T-helper 2 cell treated with Interferon-gamma antibody and Interleukin-4, amounts not matched to agents 100 ng/mL and 5 ng/mL, for 36 hours (primary cell): ENCODE measurements at regions not wholly inside any gene's neighbourhood (a gene's known extent, or its start where the extent isn't known, plus 50 kb on each side); places are given as distances from the start of the nearest gene placed in this dataset.
"Not testable (repeated sequence)": the region's sequence is repeated elsewhere in the genome, so short reads cannot be mapped to it uniquely, and the experiment has no call there.

Experiments used
- intact Hi-C: fragments of 100-400 bp; cut with micrococcal nuclease; formaldehyde crosslinking; loops from one replicate; pipeline ENCODE4 v1.15.1; 2023

DNA sequence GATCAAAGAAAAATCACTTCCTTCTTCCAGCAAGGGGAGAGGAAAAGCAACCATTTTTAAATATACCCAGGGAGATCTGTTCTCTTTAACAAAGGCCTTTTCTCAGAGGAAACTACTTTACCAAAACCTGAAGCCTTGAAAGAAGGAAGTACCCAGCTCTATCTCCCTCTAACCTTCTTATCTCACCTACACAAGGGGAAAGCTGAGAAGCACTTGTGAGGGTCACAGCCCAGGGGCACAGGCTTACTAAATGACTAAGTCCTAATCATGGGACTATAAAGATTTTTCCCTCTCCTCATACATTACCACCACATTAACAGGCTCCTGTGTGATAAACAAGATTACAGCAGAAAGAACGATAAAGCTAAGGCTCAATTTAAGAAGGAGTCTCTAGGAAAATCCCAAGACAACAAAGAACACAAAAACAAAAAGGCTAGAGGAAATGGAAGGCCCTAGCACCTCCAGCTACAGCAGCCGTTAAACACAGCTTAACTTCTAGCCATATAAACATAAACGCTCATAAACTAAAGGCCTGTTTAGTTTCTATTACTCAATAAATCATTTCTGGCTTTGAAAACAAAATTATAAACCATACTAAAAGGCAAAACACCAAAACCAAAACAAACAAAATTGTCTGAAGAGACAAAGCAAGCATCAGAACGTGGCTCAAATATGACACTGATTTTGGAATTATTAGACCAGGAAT lies 284.9 kb upstream of the ECI2 start:
- intact Hi-C loops = no loop called here

DNA sequence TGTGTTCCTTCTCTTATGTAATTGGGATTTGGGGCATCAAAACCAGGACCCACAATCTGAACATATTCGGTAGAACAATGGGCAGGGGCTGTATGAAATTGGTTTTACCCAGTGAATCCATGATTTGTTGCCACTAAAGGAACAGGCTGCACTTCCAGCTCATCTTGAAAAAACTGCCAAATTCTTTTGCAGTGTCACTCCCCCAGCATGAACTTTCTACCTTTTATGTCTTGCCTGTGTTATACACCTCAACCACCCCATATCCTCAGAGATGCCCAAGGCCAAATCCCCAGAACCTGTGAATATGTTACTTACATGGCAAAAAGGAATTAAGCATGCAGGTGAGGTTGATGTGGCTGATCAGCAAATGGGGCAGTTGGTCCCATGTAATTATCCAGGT lies 280.2 kb upstream of the ECI2 start:
- intact Hi-C loops = no loop called here

DNA sequence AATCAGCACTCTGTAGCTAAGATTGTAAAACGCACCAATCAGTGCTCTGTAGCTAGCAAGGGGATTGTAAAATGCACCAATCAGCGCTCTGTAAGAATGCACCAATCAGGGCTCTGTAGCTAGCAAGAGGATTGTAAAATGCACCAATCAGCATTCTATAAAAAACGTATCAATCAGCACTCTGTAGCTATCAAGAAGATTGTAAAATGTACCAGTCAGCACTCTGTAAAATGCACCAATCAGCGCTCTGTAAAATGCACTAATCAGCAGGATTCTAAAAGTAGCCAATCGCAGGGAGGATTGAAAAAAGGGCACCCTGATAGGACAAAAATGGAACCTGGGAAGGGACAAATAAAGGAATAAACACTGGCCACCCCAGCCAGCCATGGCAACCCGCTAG lies 278.7 kb upstream of the ECI2 start:
- intact Hi-C loops = not testable (repeated sequence)

DNA sequence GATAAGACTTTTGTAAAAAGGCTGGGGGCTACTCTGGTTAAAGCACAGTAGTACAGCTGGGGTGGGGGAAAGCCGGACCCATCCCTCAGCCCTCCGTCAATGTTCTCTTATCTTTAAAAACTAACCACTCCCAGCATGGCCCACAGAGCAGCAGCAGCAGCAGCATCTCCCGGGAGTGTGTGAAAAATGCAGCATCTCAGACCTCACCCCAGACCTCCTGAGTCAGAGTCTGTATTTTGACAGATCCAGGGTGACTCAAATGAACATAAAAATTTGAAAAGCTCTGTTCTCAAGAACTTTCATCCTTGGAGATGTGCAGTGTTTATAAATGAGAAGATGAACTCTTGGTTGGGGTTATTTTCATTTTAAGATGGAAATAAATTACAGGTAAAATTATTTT lies 277.7 kb upstream of the ECI2 start:
- intact Hi-C loops = no loop called here

DNA sequence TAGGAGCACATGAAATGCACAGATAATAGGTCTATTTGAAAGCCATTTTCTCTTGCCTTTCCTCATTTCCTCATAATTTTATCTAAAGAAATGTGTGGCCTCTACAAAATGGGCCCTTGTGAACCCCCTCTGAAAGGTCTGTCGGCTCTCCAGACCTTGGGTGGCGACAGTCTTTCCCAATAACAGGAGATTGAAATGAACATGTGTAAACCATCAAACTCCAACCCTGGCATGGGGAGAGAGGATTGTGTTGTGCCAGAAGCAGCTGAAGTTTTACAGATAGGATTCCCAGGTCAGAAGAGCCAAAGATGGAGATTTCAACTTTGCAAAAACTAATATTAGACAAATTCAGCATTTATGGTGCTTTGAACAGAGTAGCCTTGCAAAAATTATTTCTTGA lies 277.1 kb upstream of the ECI2 start:
- intact Hi-C loops = no loop called here

DNA sequence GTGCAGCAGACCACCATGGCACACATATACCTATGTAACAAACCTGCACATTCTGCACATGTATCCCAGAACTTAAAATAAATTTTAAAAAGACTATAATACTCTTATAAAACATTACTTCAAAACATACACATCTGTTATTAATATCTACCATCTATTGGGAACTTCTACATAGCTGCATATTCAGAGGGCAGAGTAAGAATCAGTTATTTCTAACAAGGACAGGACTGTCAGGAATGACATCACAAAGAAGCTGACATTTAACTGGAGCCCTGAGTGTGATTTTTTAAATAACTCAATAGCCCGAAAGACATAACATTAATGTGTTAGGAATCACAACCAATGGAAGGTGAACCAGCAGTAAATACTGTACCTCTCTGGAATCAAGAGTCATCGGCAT lies 276.7 kb upstream of the ECI2 start:
- intact Hi-C loops = no loop called here

DNA sequence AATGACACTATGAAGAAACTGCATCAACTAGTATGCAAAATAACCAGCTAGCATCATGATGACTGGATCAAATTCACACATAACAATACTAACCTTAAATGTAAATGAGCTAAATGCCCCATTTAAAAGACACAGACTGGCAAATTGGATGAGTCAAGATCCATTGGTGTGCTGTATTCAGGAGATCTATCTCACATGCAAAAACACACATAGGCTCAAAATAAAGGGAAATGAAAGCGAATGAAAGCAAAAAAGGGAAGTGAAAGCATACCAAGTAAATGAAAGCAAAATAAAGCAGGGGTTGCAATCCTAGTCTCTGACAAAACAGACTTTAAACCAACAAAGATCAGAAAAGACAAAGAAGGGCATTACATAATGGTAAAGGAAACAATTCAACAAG lies 272.3 kb upstream of the ECI2 start:
- intact Hi-C loops = not testable (repeated sequence)

DNA sequence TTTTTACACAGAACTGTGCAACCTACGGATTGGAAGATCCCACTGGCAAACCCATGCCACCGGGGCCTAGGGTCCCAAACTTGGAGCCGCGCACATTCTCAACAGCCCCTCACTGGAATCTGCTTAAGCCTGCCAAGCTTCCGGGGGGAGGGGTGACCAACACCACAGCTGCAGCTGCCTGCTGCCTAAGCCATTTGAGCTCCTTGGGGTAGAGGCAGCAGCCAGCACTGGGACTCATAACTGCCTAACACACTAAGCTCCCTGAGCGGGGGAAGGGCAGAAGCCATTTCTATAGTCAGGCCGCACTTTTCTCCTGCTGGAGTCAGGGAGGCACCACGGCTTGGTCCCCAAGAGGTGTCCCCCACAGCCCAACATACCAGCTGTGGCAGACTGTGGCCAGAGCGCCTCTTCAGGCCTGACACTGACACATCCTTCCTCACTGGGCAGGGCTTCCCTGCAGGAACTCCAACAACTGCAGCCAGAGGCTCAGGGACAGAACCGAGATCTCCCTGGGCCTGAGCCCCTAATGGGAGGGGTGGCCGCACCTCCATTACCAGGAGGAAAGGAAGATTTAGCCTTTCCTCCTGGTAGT lies 270.3 kb upstream of the ECI2 start:
- intact Hi-C loops = no loop called here

DNA sequence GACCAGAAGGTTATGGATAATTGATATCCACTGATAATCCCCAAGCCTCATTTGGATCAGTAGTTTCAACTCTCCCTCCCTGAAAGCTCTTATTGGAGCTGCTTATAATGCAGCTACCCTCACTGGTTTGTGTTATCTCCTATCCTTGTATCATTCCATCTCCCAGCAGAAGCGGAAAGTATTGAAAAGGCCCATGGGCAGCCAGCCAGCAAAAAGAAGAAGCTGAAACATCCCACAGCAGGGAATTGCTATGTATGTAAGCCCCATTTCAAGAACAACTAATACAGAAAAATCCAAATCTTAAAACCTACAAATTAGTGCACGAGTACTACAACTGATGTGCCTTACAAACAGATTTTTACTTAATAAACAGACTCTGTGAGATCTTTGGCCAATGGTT lies 269.0 kb upstream of the ECI2 start:
- intact Hi-C loops = no loop called here

DNA sequence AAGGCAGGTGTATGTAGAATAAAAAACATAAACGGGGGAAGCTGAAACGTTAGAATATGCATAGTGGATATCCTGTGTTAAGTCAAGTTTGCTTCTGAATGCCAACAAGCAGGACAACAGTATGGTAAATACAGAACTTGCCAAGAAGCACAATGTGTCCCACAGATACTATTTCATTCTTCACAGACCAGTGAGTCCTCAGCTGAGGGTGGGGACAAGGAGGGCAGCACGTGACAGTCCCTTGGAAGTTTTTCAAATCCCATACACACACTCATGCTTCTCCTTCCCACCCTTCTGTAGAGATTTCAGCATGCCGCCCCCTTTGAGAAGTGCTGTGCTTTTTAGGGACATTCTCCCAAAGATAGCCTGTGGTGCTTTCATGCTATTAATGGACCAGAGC lies 268.5 kb upstream of the ECI2 start:
- intact Hi-C loops = no loop called here

DNA sequence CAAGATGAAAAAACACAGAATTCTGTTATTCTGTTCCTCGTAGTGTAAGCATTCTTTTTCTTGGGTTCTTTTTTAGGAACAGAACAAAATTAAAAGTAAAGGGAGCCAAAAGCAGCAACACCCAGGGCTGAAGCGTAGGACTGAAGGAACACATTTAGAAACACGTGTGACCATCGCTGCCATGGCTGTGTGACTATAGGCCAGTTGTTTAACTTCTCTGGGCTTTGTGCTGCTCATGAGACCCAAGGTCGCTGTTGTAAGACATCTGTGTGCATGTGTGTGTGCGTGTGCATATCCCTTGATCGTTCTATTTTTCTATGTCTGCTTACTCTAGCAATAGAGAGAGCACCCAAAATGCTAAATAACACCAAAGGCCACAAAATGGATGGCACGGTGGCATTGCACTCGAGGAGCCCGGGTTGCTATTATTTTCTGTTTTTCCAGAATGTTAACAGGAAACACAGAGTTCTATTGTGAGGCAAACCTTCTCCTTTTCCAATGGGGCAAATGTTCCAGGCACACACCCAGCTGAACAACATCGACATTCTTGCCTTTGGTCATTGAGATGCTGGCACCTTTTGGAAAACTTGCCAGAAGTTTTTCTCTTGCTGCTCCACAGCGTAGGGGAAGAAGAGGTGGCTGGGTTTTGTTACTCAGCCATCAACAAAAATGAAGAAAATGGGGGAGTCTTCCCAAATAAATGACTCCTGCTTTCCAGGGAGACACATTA lies 267.8 kb upstream of the ECI2 start:
- intact Hi-C loops = no loop called here

DNA sequence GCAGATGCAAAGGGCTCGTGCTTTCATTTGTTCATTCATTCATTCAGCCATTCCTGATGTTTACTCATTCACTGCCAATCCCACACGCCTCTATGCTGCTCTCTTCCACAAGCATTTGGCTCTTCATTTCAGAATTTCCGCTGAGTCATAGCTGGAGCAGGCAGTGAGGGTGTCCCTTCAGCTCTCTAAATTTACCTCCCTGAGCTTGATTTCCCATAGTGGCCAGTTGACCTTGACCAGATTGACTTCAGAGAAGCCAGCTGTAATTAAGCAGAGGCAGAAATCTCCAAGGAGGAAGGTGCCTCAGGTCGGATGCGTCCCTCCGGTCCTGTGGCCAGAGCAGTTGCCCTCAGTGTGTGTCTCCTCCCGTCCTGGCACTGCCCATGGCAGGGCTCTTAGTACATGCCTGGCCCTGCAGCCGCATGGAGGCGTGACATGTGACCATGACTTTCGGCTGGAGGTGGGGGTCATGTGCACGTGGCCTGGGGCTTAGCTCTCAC lies 267.2 kb upstream of the ECI2 start:
- intact Hi-C loops = no loop called here

DNA sequence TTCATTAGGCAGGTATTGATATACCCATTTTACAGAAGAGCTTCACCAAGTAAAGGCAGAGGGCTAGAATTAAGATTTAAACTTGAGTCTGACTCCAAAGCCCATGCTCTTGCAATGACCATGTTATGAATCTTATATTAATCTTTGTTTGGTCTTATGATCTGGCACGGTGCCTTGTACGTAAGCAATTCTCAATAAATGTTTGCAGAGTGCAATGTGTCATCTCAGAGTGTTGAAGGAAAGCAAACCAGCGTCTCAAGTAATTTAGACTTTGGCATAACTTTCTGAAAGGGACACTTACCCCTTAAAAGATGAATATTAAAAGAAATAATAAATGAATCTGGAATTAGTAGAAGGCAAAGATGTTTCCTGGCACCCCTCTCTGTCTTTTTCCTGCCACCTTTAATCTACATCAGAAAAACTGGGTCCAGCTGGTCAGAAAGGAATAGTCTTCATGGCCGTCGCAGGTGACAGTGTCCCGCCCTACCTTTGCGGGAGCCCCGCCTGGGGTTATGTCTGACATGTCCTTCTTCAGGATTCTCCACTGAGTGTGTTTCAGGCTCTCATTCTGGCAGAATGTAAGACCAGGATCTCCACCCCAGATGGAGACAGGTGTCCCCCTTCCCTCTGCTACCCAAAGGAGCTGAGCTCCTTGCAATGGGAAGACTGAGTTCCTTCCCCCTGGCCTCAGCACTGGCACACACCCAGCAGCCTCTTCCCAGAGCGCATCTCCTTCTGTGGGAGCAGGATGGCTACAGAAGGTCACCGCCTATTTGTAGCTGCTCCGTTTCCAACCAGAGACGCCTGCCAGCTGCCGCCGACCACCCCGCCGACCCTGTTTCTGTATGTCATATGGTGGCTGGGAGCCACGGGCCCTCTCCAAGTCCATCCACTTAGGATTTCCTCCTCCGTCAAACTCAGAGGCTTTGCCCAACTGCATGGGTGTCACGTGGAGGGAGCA lies 266.3 kb upstream of the ECI2 start:
- intact Hi-C loops = no loop called here

DNA sequence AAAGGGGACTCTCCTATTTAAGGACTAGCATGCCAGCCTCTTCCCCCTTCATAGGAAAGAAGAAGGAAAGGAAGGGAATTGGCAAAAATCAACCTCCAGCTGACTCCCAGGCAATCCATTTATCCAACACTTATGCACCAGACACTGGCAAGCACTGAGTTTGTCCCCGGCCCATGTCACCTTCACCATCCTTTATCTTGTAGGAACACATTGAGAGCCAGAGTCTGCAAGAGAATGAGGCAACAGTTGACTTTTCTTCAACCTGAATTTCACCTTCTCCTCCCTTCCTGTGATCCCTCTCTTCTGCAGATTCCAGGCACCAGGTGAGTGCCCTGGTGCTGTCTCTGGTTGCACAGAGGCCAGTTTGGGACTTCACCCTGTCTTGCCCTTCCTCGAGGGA lies 264.3 kb upstream of the ECI2 start:
- intact Hi-C loops = no loop called here

DNA sequence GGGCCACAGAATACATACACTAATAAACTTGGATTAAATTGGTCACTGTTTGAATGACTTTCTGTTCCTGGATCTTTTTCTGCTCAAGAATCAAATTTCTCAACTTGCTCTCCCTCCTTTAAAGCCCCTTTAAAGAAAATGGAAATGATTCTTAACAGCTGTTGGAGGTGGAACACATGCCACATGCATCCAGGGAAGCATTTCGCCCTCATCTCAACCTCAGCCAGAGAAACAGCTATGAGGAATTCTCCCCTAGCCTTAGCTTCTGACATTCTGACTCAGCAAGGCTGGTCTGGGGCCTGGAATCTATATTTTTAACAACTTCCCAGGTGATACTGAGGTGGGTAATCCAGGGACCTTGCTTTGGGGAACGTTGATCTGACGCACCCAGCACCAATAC lies 263.4 kb upstream of the ECI2 start:
- intact Hi-C loops = no loop called here

DNA sequence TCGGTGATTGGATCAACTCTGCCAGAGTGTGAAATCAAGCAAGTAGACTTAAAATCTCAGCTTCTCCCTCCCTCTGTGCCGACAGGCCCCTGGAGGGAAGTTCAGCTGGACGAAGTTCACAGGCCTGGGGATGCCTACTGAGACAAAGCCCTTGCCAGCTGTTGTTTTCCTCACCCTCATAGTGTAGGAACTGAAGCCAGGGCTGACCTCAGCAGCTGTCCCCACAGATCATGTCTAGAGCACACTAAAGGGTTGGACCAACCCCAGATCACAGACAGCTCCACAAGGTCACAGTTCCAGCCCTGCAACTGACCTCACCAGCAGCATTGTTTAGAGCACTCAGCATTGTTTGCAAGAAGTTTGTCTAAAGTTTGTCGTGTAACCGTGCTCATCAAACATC lies 261.9 kb upstream of the ECI2 start:
- intact Hi-C loops = no loop called here

DNA sequence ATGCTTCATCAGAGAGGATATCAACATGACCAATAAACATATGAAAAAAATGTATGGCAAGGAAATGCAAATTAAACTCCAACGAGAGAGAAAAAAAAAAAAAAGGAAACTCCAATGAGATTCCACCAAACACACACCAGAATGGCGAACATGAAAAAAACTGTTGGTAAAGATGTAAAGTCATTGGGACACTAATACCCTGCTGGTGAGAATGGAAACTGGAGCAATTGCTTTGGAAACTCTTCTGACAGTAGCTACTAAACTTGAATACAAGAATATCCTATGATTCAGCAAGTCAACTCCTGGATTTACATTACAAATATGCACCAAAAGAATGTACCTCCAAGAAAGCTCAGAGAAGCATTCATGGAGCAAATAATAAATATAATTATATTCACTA lies 260.7 kb upstream of the ECI2 start:
- intact Hi-C loops = no loop called here

DNA sequence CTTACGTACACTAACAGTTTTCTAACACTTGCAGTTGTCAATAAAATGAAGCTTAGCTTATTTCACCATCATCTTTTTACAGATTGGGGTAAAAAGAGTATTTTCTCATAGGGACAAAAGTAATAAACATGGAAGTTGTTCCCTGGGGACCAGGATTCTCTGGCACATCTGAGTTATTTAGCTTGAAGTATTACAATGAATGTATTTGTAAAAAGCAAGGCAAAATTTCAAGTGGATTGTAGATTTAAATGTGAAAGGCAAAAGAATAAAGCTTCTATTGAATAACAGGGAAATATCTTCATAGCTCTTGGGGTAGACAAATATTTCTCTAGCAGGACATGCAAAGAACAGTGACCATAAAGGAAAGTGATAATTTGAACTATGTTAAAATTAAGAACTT lies 260.0 kb upstream of the ECI2 start:
- intact Hi-C loops = no loop called here

DNA sequence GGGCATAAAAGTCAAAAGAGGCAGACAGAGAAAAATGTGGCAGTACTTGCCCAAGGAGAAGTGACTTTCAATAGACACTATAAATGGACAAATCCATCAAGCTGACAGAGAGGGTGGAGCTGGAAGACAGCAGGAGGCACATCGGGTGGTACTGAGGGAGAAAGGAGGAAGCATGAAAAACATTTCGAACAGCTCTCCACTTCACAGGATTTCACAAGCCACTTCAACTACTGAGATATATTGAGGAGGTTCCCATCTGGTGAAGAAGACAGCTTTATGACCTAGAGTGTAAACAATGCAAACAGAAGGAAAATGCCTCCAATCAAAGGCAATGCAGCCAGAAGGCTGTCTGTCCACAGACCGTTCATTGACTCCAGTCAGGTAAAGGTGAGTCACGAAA lies 259.4 kb upstream of the ECI2 start:
- intact Hi-C loops = no loop called here

DNA sequence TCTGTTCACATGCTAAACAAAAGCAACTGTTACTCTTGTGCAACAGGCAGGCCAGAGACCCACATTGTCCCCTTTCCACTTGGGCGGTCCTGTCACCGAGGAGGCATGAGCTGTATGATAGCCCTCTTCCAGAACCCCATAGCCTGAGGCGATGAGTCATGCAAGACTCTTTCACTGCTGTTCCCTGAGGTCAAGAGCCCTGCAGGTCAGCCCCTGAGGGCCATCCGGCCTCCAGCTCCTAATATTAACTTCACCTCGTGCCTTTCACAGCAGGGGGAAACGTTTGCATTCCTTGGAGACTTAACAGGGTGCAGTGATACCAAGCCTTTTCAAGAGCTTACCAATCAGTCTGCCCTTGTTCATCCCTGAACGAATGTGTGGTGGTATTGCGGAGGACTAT lies 253.3 kb upstream of the ECI2 start:
- intact Hi-C loops = no loop called here

DNA sequence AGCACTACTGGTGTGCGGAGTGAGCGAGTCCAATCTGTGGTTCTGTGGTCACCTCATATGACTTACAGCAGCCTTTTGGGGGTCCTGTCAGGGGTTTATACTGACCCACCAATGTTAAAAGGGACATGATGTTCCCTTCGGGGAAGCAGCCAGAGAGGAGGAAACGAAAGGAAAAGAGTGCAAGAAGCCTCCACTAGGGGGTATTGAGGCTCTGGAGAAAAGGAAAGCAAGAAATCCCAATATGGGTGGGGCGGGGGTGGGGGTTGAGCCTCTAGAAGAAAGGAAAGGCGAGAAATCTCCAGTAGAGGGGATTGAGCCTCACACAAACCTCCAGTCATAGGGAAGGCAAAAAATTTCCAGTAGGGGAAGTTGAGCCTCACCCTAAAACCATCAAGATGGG lies 249.3 kb upstream of the ECI2 start:
- intact Hi-C loops = no loop called here
